ENCODE measurements at regions not wholly inside any gene's neighbourhood (a gene's known extent, or its start where the extent isn't known, plus 50 kb on each side); places are given as distances from the start of the nearest gene placed in this dataset.
"Not testable (repeated sequence)": the region's sequence is repeated elsewhere in the genome, so short reads cannot be mapped to it uniquely, and the experiment has no call there.

DNA sequence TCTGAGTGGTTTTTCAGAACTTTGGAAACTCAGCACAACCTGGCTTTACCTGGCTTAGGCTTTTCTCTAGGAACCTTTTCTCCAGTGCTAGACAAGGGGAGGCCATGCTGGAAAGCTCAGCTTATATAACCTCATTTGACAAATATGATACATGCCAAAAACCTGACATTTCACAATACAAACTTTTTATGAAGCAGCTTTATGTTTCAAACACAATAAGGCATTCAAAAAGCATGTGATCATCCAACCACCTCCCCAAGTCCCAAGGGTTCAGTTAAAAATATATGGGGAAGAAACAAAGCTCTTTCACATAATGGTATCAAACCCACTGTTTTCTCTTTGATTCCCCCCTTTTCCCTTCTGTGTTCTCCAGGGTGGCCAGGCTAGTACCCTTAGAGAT lies 63.7 kb downstream of the ZC3H11B start:
- peaks cover 35% of the 10 kb centered on the region for H3K4me1 Mint-ChIP-seq
- peak overlapping the region in 1 of 3 experiments; percentile 89 for H3K27ac Mint-ChIP-seq
- H3K4me3 Mint-ChIP-seq: no peak overlapping the region
- peaks cover 5% of the 10 kb centered on the region for H3K36me3 Mint-ChIP-seq (ENCODE audit: low read depth)
- no peak for TF ChIP-seq CTCF (IDR thresholded peaks at IDR 0.05; ENCODE audit: unreplicated experiment in 3 of 3)
- peaks cover 14% of the 10 kb centered on the region for H3K9me3 Mint-ChIP-seq
- no peaks in the 10 kb centered on the region for H3K27me3 Mint-ChIP-seq (ENCODE audit: low read depth)

- H3K4me3 Mint-ChIP-seq: no peak overlapping the region
- no peaks in the 10 kb centered on the region for H3K27me3 Mint-ChIP-seq (ENCODE audit: low read depth)
- TF ChIP-seq CTCF (IDR thresholded peaks at IDR 0.05; ENCODE audit: unreplicated experiment in 3 of 3): no peak
- H3K9me3 Mint-ChIP-seq: peaks cover 18% of the 10 kb centered on the region
- H3K4me1 Mint-ChIP-seq: peaks cover 31% of the 10 kb centered on the region
- H3K36me3 Mint-ChIP-seq (ENCODE audit: low read depth): peaks cover 9% of the 10 kb centered on the region
- H3K27ac Mint-ChIP-seq: peak overlapping the region in 2 of 3 experiments; percentile 21 to 89
Measured at GRCh38 chr1:219548386-219548785, 64.5 kb downstream of the ZC3H11B start.

DNA sequence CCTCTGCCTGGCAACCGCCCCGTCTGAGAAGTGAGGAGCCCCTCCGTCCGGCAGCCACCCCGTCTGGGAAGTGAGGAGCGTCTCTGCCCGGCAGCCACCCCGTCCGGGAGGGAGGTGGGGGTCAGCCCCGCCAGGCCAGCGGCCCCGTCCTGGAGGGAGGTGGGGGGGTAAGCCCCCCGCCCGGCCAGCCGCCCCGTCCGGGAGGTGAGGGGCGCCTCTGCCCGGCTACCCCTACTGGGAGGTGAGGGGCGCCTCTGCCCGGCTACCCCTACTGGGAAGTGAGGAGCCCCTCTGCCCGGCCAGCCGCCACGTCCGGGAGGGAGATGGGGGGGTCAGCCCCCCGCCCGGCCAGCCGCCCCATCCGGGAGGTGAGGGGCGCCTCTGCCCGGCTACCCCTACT lies 67.1 kb downstream of the ZC3H11B start:
- not testable (repeated sequence) for H3K36me3 Mint-ChIP-seq (ENCODE audit: low read depth); H3K27ac Mint-ChIP-seq

DNA sequence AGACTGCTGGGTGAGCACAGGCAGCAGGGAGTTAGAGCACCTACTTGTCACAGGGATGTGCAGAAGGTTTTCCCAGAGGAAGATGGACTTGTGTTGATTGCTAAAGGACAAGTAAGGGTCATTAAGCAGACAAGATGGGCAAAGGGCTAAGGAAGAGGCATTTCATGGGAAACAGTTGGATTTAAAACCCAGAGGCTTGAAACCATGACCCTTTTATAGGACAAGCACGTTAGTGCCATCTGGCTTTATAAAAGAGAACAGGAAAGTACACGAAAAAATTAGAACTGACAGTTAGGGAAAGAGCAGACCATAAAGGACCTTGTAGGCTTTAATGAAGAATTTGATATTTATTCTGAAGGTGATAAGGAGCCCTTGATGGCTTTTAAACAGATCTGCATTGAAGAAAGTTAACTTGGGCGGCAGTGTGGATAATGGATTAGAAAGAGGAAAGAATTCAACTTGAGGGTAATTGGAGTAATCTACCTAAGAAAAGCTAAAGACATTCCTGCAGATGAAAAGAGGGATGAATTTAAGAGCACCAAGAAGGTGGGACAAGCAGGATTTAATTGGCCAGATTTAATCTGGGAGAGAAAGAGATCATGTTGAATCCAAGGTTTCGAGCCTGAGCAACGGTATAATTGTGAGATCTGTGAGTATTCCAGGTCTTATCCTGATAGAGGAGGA lies 68.6 kb downstream of the ZC3H11B start:
- Mint-ChIP-seq H3K4me1 (peaks cover 21% of the 10 kb centered on the region), H3K9me3 (peaks cover 18% of the 10 kb centered on the region), H3K27ac (peak overlapping the region; percentile 27 to 87 (median 67)), H3K36me3 (ENCODE audit: low read depth) (peaks cover 9% of the 10 kb centered on the region), H3K27me3 (ENCODE audit: low read depth) (no peaks in the 10 kb centered on the region), H3K4me3 (no peak overlapping the region)
- peak in 1 of 3 experiments; percentile 9 for TF ChIP-seq CTCF (IDR thresholded peaks at IDR 0.05; ENCODE audit: unreplicated experiment in 3 of 3)

More for the DNA sequence above, 67.1 kb downstream of the ZC3H11B start:
- not testable (repeated sequence) for H3K4me3 Mint-ChIP-seq; H3K27me3 Mint-ChIP-seq (ENCODE audit: low read depth)
- H3K4me1 Mint-ChIP-seq: peaks cover 29% of the 10 kb centered on the region
- peaks cover 18% of the 10 kb centered on the region for H3K9me3 Mint-ChIP-seq

DNA sequence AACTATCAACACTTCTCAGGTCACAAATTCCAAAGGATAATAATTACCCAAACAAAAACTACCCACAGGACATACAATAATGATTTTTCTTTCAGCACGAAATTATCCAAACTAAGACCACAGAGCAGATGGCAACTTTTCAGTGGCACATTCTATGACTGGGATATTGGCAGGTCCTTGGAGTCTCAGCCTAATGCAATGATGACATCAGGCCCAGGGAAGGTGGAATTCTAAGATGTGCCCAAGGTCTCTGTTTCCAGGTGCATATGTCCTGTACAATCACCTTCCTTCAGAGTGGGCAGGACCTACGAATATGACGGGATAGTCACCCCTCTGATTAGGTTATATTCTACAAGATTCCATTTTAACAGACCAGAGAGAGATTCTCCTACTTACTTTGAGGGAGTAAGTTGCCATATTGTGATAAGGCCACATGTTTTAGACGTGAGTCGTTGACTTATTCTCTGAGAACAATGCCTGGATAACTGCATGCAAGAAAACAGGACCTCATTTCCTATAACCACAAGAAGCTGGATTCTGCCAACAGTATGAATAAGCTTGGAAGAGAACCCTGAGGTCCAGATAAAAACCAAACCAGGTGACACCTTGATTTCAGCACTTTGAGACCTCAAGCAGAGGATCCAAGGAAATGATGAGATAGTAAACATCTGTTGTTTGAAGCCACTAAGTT lies 69.9 kb downstream of the ZC3H11B start:
- TF ChIP-seq CTCF (IDR thresholded peaks at IDR 0.05; ENCODE audit: unreplicated experiment in 3 of 3): no peak
- Mint-ChIP-seq H3K27ac (peak overlapping the region in 1 of 3 experiments; percentile 12), H3K9me3 (peaks cover 16% of the 10 kb centered on the region), H3K27me3 (ENCODE audit: low read depth) (no peaks in the 10 kb centered on the region), H3K4me1 (peaks cover 26% of the 10 kb centered on the region), H3K36me3 (ENCODE audit: low read depth) (peaks cover 9% of the 10 kb centered on the region), H3K4me3 (no peak overlapping the region)

- Mint-ChIP-seq H3K27me3 (ENCODE audit: low read depth) (no peaks in the 10 kb centered on the region), H3K27ac (peak overlapping the region in 1 of 3 experiments; percentile 15), H3K36me3 (ENCODE audit: low read depth) (peaks cover 9% of the 10 kb centered on the region), H3K4me3 (no peak overlapping the region), H3K4me1 (peaks cover 37% of the 10 kb centered on the region), H3K9me3 (peaks cover 9% of the 10 kb centered on the region)
- TF ChIP-seq CTCF (IDR thresholded peaks at IDR 0.05; ENCODE audit: unreplicated experiment in 3 of 3): no peak
Measured at GRCh38 chr1:219541946-219542345, 71.0 kb downstream of the ZC3H11B start.

All from nephron (organoid).